KMS-11 (cell line): ENCODE measurements at regions not wholly inside any gene's neighbourhood (a gene's known extent, or its start where the extent isn't known, plus 50 kb on each side); places are given as distances from the start of the nearest gene placed in this dataset.

Experiments
- H2AFZ ChIP-seq: fragments of 200-600 bp; sonication (generic); 2 replicates; pipeline ENCODE4 v1.6.1; 2016; ENCODE audit warnings: antibody characterized with exemption, mixed run types, low read depth
- H3K27ac ChIP-seq: fragments of 200-600 bp; sonication (generic); 2 replicates; pipeline ENCODE4 v1.6.1; 2016; ENCODE audit warnings: mild to moderate bottlenecking, mixed run types
- H3K27me3 ChIP-seq: fragments of 200-600 bp; sonication (generic); 2 replicates; pipeline ENCODE4 v1.6.1; 2017; ENCODE audit warnings: mild to moderate bottlenecking, low read depth, mixed run types, moderate library complexity; ENCODE audit not compliant: insufficient read depth
- H3K36me3 ChIP-seq: fragments of 200-600 bp; sonication (generic); 2 replicates; pipeline ENCODE4 v1.6.1; 2017; ENCODE audit warnings: mild to moderate bottlenecking, mixed run types; ENCODE audit not compliant: insufficient read depth
- H3K4me1 ChIP-seq: fragments of 200-600 bp; sonication (generic); 2 replicates; pipeline ENCODE4 v1.6.1; 2016; ENCODE audit warnings: mild to moderate bottlenecking, low read depth, mixed run types; ENCODE audit not compliant: poor library complexity, severe bottlenecking
- H3K4me2 ChIP-seq: fragments of 200-600 bp; sonication (generic); 2 replicates; pipeline ENCODE4 v1.7.0; 2016; ENCODE audit warnings: mild to moderate bottlenecking, mixed run types
- H3K4me3 ChIP-seq: fragments of 200-600 bp; sonication (generic); IDR thresholded peaks from 2 replicates; pipeline ENCODE4 v1.6.1; 2017; ENCODE audit warnings: low read depth, low read length, mixed read lengths; ENCODE audit not compliant: insufficient read depth
- H3K79me2 ChIP-seq: fragments of 200-600 bp; sonication (generic); 2 replicates; pipeline ENCODE4 v1.6.1; 2016; ENCODE audit warnings: low read depth, mixed run types; ENCODE audit not compliant: insufficient read depth
- H3K9ac ChIP-seq: fragments of 200-600 bp; sonication (generic); 2 replicates; pipeline ENCODE4 v1.6.1; 2016; ENCODE audit warnings: mild to moderate bottlenecking, mixed run types
- H4K20me1 ChIP-seq: fragments of 200-600 bp; sonication (generic); 2 replicates; pipeline ENCODE4 v1.6.1; 2016; ENCODE audit warnings: mild to moderate bottlenecking, mixed run types; ENCODE audit not compliant: insufficient read depth
- TF ChIP-seq, protein P1 (sequence below): fragments of 200-600 bp; sonication (generic); conservative IDR thresholded peaks from 2 replicates; pipeline ENCODE4 v1.6.1; 2017; ENCODE audit warnings: low read depth, mild to moderate bottlenecking, antibody characterized with exemption, low read length, moderate library complexity, mixed read lengths

GRCh38 chr2:172241222-172241621 lies 138.5 kb upstream of the DLX2 start:
- Histone ChIP-seq H3K36me3 (no peaks in the 10 kb centered on the region), H3K4me3 (no peak overlapping the region), H3K27ac (no peak overlapping the region), H3K4me2 (no peak overlapping the region), H3K27me3 (no peaks in the 10 kb centered on the region), H4K20me1 (no peaks in the 10 kb centered on the region), H2AFZ (no peak overlapping the region), H3K4me1 (no peaks in the 10 kb centered on the region), H3K79me2 (no peaks in the 10 kb centered on the region), H3K9ac (no peak overlapping the region)
- TF ChIP-seq, protein P1, sequence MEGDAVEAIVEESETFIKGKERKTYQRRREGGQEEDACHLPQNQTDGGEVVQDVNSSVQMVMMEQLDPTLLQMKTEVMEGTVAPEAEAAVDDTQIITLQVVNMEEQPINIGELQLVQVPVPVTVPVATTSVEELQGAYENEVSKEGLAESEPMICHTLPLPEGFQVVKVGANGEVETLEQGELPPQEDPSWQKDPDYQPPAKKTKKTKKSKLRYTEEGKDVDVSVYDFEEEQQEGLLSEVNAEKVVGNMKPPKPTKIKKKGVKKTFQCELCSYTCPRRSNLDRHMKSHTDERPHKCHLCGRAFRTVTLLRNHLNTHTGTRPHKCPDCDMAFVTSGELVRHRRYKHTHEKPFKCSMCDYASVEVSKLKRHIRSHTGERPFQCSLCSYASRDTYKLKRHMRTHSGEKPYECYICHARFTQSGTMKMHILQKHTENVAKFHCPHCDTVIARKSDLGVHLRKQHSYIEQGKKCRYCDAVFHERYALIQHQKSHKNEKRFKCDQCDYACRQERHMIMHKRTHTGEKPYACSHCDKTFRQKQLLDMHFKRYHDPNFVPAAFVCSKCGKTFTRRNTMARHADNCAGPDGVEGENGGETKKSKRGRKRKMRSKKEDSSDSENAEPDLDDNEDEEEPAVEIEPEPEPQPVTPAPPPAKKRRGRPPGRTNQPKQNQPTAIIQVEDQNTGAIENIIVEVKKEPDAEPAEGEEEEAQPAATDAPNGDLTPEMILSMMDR, result no peak

GRCh38 chr2:172242471-172242870 lies 139.8 kb upstream of the DLX2 start:
- no peak overlapping the region for H3K4me2 ChIP-seq
- H3K36me3 ChIP-seq, result no peaks in the 10 kb centered on the region
- H2AFZ ChIP-seq, result no peak overlapping the region
- H3K9ac ChIP-seq, result no peak overlapping the region
- no peaks in the 10 kb centered on the region for H3K27me3 ChIP-seq
- H4K20me1 ChIP-seq, result no peaks in the 10 kb centered on the region
- H3K4me3 ChIP-seq, result no peak overlapping the region
- TF ChIP-seq, protein P1, result no peak
- H3K4me1 ChIP-seq, result no peaks in the 10 kb centered on the region
- no peak overlapping the region for H3K27ac ChIP-seq
- H3K79me2 ChIP-seq, result no peaks in the 10 kb centered on the region

DNA sequence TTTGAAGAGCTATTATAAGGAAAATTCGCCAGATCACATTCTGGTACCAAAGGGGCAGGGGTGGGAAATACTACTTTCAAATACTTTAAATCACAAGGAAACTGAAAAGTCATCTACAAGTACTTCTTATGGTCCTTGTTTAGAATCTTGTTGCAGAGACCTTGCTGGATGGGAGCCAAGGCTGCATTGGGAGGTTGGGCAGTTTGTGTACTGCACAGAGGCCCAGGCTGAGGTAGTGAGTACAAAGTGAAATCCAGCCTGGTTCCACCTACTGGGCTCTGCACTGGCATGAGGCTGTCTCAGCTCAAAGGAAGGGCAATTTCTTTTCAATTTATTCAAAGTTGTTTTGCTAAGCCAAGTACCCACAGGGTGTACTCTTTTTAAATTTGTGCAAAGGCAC lies 140.3 kb upstream of the DLX2 start:
- no peak overlapping the region for H3K4me3 ChIP-seq
- H3K4me2 ChIP-seq, result no peak overlapping the region
- TF ChIP-seq, protein P1, result no peak
- no peak overlapping the region for H2AFZ ChIP-seq
- H3K27ac ChIP-seq, result no peak overlapping the region
- no peaks in the 10 kb centered on the region for H4K20me1 ChIP-seq
- no peaks in the 10 kb centered on the region for H3K4me1 ChIP-seq
- H3K79me2 ChIP-seq, result no peaks in the 10 kb centered on the region
- H3K9ac ChIP-seq, result no peak overlapping the region
- no peaks in the 10 kb centered on the region for H3K27me3 ChIP-seq
- no peaks in the 10 kb centered on the region for H3K36me3 ChIP-seq

DNA sequence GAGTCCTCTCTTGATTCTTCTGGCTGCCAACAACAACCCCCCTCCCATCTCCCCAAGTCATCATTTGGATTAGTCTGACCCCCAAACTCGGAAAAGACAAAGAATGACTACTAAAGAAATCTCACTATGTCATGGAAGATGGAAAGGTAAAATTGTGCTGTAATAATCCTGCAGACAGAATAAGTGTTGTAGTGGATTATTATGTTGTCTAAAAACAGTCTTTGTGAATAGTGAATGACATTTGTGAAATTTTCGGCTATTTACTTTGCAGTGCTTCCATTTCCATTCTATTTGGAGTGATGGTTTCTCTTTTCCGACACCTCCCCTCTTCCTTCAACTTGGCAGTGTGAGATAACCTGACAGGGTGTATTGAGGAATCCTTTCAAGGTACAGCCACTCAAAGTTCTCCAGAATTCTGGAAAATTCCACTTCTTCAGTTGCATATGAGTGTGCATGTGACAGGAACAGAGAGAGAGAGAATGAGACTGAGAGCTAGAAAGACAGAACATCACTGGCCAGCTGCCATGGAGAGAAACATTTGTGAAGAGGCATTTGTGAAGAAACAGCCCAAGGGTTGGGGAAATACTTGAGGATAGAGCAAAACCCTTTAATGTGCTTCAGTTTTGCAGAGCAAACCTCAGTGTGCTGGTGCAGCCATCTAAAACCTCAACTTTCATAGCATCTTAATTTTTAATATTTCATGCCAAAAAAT lies 141.9 kb upstream of the DLX2 start:
- no peak overlapping the region for H3K4me2 ChIP-seq
- no peaks in the 10 kb centered on the region for H3K27me3 ChIP-seq
- H3K4me1 ChIP-seq, result no peaks in the 10 kb centered on the region
- no peaks in the 10 kb centered on the region for H4K20me1 ChIP-seq
- no peaks in the 10 kb centered on the region for H3K36me3 ChIP-seq
- H2AFZ ChIP-seq, result no peak overlapping the region
- H3K27ac ChIP-seq, result no peak overlapping the region
- no peak overlapping the region for H3K9ac ChIP-seq
- H3K4me3 ChIP-seq, result no peak overlapping the region
- TF ChIP-seq, protein P1, result no peak
- no peaks in the 10 kb centered on the region for H3K79me2 ChIP-seq
